Kidney tubule cell (primary cell): ENCODE measurements at regions not wholly inside any gene's neighbourhood (a gene's known extent, or its start where the extent isn't known, plus 50 kb on each side); places are given as distances from the start of the nearest gene placed in this dataset.

Experiments used
- DNase-seq: peaks from one replicate; pipeline ENCODE4 v3.0.0-alpha.2; 2018; ENCODE audit warnings: low spot score

- DNase-seq, result no peak
These were observed 121.6 kb upstream of the IRF2BP2 start for GRCh38 chr1:234731569-234732085.

- peak; percentile 80 for DNase-seq
These were observed 121.0 kb upstream of the IRF2BP2 start for GRCh38 chr1:234730770-234731568.

DNA sequence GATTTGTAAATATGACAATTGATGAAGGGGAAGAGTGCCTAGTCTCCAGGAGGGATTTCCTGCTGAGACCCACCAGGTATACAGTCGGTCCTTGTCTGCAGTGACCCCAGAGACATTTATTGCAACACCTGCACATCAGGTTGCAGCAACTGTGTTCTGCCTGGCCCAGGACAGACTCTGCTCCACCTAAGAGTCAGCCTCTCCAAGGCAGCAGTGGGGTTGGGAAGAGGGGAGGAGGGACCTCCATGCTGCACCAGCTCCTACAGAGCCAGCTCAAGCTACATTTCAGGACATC, 120.4 kb upstream of the IRF2BP2 start:
- DNase-seq, result no peak

DNA sequence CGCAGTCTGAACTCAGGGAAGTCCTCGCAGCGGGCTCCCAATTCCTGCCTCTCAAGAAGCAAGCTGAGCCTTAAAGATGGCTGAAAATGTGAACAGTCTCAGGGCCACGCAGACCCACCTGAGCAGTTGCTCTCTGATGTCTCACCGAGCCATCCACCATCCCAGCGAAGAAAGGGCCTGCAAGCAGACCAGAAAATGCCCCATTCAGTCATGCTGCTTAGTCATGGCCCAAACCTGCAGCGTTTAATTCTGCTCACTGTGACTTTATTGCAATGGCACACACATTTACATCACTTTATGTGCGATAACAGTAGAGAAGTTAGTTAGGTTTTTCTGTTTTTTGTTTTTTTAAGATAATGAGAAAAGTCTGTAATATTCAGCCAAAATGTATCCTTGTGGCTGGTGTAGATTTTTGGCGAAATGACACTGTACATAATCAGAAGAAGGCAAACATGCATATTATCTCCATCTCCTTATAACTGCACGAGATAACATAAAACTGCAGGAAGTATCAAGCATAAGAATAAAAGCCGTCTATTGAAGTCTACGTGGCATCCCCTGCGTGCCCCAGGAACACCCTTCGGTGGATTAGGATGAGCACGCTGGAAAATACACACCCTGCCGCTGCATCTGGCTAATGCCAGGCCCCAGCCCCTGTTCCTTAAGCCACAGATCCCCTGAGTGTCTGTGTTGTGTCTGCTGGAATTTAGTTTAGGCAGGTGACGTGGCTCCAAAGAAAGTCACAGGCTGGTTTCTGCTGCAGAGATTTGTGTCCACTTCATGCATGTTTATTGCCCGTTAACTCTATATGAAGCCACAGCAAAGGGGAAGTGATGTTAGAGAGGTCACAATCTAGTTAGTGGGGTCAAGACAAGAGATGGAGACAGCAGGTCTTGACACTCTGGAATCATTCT, 119.8 kb upstream of the IRF2BP2 start:
- DNase-seq, result no peak

GRCh38 chr1:234728740-234729139, 118.8 kb upstream of the IRF2BP2 start:
- DNase-seq, result no peak

DNA sequence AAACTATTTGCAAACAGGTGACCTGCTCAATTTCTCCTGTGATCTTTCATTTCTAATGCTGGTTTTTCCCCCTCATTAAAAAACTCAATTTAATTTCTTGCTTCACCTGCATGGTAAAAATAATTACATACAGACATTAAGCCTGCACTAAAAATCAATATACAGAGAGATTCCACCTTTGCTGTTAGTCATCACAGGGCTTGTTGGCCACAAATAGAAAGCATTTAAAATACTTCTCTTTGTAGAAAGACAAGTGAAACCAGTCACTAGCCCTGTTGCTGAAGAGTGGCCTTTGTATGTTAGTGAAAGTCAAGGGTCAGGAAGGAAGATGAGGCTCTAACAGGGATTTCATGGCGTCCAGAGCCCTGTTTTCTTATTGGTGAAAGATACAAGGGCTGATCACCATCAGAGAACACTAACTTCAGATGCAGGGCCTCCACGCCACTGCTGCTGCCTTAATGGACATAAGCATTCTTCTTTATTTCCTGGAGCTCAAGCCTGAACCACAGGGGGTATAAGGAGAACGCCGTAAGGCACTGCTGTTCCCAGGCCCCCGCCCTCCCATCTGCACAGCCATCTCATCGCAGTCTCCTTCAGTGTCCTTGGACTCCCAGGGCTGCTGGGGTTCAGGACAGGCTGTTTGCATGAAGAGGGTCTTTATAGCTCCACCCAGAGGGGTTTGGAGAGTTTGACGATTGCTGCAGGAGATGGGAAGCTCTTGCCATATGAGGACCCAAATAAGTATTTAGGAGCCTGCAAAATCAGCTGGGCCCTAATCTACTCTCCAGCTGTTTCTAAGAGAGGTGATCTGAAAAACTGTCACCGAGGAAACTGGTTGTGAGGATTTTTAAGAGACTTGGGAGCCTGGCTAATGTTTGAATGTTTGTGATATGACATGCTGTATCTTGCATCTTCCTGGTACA, 117.3 kb upstream of the IRF2BP2 start:
- peak; percentile 46 for DNase-seq

DNA sequence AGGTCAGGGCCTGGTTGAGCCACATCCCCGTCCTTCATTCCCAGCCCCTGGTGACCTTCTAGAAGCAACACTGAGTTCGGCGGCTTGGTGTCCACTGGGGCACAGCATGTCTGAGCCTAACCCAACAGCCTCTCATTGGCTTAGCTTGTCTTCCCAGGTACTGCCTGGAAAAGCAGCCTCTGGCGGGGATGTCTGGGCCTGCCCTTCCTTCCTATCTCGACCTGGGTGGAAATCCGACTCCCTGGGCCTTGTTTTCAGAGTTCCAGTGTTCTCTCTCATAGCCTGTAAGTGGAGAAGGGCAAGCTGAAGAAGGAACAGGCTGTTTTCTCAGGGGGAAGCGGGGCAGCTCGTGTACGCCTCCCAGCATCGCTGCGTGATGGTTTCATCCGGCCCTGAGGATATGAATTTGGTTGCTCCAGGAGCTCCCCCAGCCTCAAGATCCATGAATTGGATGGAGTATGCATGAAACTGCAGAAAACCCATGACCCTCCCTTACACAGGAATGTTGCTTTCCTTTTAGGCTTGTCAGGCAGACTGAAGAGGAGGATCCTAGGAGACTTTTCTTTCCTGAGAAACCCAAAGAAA, 116.5 kb upstream of the IRF2BP2 start:
- no peak for DNase-seq

DNA sequence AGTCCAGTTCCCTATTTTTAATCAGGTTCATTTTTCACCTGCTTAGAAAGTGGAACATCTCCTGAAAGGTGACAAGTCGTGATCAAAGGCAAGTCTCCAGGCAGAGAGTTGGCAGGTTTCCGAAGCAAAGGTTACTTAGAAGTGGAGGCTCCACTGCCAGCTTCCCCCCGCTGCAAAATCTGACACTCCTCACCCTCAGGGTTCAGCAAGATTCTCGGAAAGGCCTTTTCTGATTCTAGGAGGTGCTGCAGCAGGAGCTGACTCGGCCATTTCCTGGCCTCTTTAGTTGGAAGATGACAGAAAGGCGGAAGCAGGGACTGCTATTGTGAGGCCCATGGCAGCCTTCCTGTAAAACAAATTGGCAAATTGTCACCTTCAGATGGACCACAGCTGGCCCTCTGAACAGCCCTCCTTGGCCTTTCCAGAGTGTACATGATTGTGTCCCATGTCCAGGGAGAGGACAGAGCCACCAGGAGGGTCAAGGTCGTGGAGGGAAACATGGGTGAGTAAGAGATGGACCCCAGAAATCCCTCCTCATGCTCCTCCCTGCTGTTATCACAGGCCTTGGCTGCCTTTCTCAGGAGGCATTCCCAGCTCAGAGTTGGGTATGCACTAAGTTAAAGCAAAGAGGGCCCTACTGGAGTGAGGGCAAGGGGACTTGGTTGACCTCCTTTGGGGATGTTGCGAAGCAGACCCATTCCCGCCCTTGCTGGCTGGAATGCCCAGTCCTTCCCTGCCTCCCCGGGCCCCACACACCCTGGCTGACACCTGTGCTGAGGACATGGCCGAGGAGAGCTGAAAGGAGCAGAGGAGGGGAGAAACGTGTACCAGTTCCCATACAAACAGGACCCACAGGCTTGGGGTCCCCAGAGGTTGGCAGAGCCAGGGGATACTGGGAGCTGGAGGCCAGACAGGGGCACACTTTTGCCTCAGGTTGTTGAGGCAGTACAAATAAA, 115.5 kb upstream of the IRF2BP2 start:
- DNase-seq, result peak; percentile 50

DNA sequence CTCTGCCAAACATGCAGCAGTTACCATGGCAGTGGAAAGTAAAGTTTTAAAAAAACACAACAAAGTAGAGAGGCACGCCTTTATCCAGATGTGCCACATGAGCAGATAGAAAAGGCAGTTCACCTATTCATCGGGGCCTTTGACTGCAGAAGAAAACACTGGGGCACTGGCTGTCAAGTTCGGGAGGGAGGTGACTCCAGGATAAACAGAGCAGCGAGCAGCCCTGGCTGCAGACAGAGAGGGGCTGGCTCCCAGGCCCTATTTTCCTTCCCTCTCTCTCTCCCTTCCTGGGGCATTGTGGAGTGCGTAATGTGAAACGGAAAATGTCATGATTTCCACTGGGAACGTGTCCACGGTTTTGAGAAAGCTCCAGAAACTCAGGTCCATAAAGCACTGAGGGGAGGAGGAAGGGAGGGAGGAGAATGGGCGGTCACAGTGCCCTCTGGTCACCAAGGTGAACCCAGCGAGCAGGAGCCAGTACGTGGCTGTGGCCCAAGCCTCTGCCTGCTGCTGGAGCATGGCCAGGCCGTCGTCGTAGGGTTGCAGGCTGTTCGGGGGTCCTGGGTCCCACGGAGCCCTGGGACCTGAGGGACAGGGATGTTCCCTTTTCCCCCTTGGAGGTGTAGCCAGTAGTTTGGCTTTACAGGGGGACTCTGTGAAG, 114.7 kb upstream of the IRF2BP2 start:
- DNase-seq, result no peak

DNA sequence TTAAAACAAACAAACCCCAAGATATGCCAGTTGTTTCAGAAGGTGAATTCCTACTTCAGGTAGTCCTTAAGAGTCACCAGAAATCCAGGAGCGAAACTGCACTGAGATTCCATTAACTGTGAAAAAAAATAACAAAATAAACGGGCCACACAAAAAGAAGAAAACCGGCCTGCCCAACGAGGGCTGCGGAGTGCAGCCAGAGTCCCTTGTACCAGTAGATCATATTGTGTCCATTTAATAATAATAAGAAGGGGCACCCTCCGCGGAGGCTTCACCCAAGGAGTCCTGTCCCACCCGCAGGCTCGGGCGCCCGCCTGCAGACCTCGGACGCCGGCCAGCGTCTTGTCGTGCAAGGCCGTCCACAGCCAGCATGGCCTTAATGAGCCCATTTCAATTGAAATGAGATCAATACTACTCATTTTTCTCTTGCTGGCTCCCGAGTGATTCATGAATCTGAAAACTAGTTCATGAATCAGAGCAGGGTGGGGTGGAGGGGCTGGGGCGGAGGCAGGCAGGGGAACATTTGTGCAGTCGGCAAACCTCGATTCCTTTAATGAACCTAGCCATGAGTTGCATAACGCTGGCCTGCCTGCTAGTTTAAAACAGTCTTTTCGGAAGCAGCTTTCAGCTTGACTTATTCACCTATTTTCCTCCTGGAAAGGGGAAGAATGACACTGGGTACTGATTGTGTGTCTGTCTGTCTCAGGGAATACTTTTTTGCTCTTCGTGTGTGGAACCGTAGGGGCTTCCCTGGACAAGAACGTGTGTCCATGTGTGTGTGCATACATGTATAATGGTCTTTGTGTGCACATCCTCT, 113.1 kb upstream of the IRF2BP2 start:
- peak; percentile 90 for DNase-seq

- no peak for DNase-seq
These were observed 112.3 kb upstream of the IRF2BP2 start for GRCh38 chr1:234722270-234722704.

- peak; percentile 74 for DNase-seq
These were observed 111.7 kb upstream of the IRF2BP2 start for GRCh38 chr1:234721476-234722269.

DNA sequence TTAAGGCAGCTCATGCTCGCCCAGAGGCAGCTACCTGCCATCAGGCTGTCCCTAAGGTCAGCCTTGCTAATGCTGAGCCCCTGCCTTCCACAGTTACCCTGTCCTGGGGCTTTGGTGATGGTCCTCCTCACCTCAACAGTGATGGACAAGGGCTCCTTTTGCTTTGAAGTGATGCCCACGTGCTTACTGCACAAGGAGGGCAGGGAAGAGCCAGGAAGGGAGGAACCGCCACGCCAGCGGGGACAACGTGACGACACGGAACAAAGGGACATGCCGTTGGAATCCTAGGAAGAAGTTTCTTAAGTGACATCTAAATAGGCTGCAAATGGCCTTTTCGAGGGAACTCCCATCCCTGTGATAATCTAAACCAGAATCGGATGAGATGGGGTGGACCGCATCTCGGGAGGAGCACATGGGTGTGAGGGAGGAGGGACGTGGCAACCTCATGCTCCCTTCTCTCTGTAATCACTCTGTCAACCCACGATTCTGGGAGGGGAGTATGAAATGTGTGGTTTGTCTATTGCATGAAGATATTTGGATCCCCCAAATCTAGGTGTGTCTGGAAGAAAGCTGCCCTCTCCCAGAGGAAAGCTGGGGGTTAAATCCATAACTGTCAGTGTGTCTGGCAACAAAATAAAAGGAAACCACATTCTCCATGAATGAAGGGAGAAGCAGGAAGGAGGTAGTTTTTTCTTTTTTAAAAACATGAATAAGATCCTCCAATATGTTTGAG, 110.9 kb upstream of the IRF2BP2 start:
- no peak for DNase-seq

- DNase-seq, result peak; percentile 26
These were observed 109.7 kb upstream of the IRF2BP2 start for GRCh38 chr1:234719454-234720251.

GRCh38 chr1:234718496-234719453, 108.8 kb upstream of the IRF2BP2 start:
- no peak for DNase-seq
